Spleen (tissue), 11 donors: ENCODE measurements at regions not wholly inside any gene's neighbourhood (a gene's known extent, or its start where the extent isn't known, plus 50 kb on each side); places are given as distances from the start of the nearest gene placed in this dataset.

Source experiments
- DNase-seq: peaks from one replicate; pipeline ENCODE4 v3.0.0-alpha.2; 2020
- H3K27ac ChIP-seq, 8 donors: fragments of 200-600 bp; sonication (generic) in 7 of 8; 1 replicate in 4 of 8; 2 replicates in 4 of 8; pipeline versions ENCODE4 v1.5.0 to v1.8.0; 2016 to 2021; ENCODE audit warnings: inconsistent platforms in 4 of 8, mild to moderate bottlenecking in 4 of 8, moderate library complexity in 1 of 8
- H3K27me3 ChIP-seq, 7 donors: fragments of 200-600 bp; sonication (generic) in 6 of 7; replicated peaks in 1 of 7; 1 replicate in 4 of 7; 2 replicates in 3 of 7; pipeline versions ENCODE4 v1.5.0 to v1.8.0; 2016 to 2021; ENCODE audit warnings: inconsistent platforms in 3 of 7, mild to moderate bottlenecking in 1 of 7
- H3K36me3 ChIP-seq, 6 donors: fragments of 200-600 bp; sonication (generic) in 5 of 6; 1 replicate in 4 of 6; 2 replicates in 2 of 6; pipeline versions ENCODE4 v1.5.0 to v1.8.0; 2016 to 2021; ENCODE audit warnings: inconsistent platforms in 2 of 6
- H3K4me1 ChIP-seq, 6 donors: fragments of 200-600 bp; sonication (generic) in 5 of 6; 1 replicate in 3 of 6; 2 replicates in 3 of 6; pipeline versions ENCODE4 v1.5.0 to v1.8.0; 2016 to 2021; ENCODE audit warnings: inconsistent platforms in 3 of 6
- H3K4me3 ChIP-seq, 8 donors: fragments of 200-600 bp; sonication (generic) in 7 of 8; 1 replicate in 4 of 8; 2 replicates in 4 of 8; pipeline versions ENCODE4 v1.5.0 to v1.8.0; 2016 to 2021; ENCODE audit warnings: inconsistent platforms in 4 of 8, mild to moderate bottlenecking in 4 of 8, moderate library complexity in 2 of 8
- H3K9me3 ChIP-seq, 8 donors: fragments of 200-600 bp; sonication (generic) in 7 of 8; 1 replicate in 4 of 8; 2 replicates in 4 of 8; pipeline versions ENCODE4 v1.5.0 to v1.8.0; 2016 to 2021; ENCODE audit warnings: inconsistent platforms in 4 of 8
- CTCF ChIP-seq, 11 experiments: fragments of 200-600 bp in 7 of 11; fragments of 450-650 bp in 4 of 11; sonication (generic) in 4 of 11; IDR thresholded peaks in 8 of 11; conservative IDR thresholded peaks in 3 of 11; 1 replicate in 7 of 11; 2 replicates in 4 of 11; pipeline versions ENCODE4 v1.4.0 to v1.8.0; 2016 to 2021; ENCODE audit warnings: antibody characterized with exemption in 11 of 11, inconsistent platforms in 4 of 11, mild to moderate bottlenecking in 1 of 11
- POLR2A ChIP-seq, 3 donors: fragments of 450-650 bp; IDR thresholded peaks; one replicate each; pipeline ENCODE4 v1.5.1; 2017; ENCODE audit warnings: antibody characterized with exemption in 3 of 3, mild to moderate bottlenecking in 1 of 3
- POLR2AphosphoS5 ChIP-seq, 3 donors: sonication (generic); formaldehyde crosslinking; IDR thresholded peaks; one replicate each; pipeline ENCODE4 v1.5.1; 2017; ENCODE audit warnings: antibody characterized with exemption in 3 of 3
- WGBS, 5 donors: extraction: QIAGEN DNeasy Blood & Tissue Kit in 3 of 5; methylation state at CpG; one replicate each; pipeline versions ENCODE4 v1.1.5 to v1.1.7; 2013 to 2018; 5-methylcytosine and 5-hydroxymethylcytosine counted together
- intact Hi-C: fragments of 100-400 bp; cut with DNase I; formaldehyde crosslinking; loops from one replicate; pipeline ENCODE4 v1.15.0; 2023; ENCODE audit warnings: low total_unique reads
- donor health status: healthy with polysubstance abuse.
- donor health status: DM: no; HTN: no; CAD: no; lungs with moderate emphysema.
- donor health status: DM: no; HTN: no; CAD: no.
- donor health status: Bipolar disorder and iron deficiency.
- donor health status: healthy.
- donor health status: DM: no; HTN: no; CAD: no.
- donor health status: DM: yes; HTN: yes; CAD: no.

GRCh38 chr2:111657351-111657975 is 226.5 kb downstream of the ANAPC1 start:
- WGBS, 5 donors, result 90 to 96% (median 92%) methylated on average over 8 of the region's 8 CpGs
- Histone ChIP-seq H3K36me3 (no peaks in the 10 kb centered on the region), H3K27ac (no peak overlapping the region), H3K27me3 (no peaks in the 10 kb centered on the region), H3K4me1 (peaks cover 0 to 24% (median 3%) of the 10 kb centered on the region in 6 donors), H3K9me3 (no peaks in the 10 kb centered on the region), H3K4me3 (no peak overlapping the region)
- intact Hi-C loops, result no loop called here
- no peak for DNase-seq
- TF ChIP-seq POLR2AphosphoS5 (IDR thresholded peaks at IDR 0.05) (no peak), CTCF (IDR thresholded peaks at IDR 0.05 in 8 of 11, conservative IDR thresholded peaks at IDR 0.05 in 3 of 11) (no peak), POLR2A (IDR thresholded peaks at IDR 0.05) (no peak)

- 53 to 69% (median 64%) methylated on average over 10 to 13 of the region's 13 CpGs for WGBS, 5 donors
- Histone ChIP-seq H3K9me3 (no peaks in the 10 kb centered on the region), H3K36me3 (no peaks in the 10 kb centered on the region), H3K4me1 (peaks cover 0 to 31% (median 6%) of the 10 kb centered on the region in 6 donors), H3K4me3 (no peak overlapping the region), H3K27ac (peak overlapping the region in 3 of 8 donors; percentile 45 to 59 (median 59)), H3K27me3 (no peaks in the 10 kb centered on the region)
- TF ChIP-seq CTCF (IDR thresholded peaks at IDR 0.05 in 8 of 11, conservative IDR thresholded peaks at IDR 0.05 in 3 of 11), result no peak
- TF ChIP-seq POLR2A (IDR thresholded peaks at IDR 0.05), result no peak
- peak in 1 of 3 donors; percentile 24 for TF ChIP-seq POLR2AphosphoS5 (IDR thresholded peaks at IDR 0.05)
- DNase-seq, result no peak
- intact Hi-C loops, result no loop called here
Observed at GRCh38 chr2:111659361-111660333, 224.3 kb downstream of the ANAPC1 start.

GRCh38 chr2:111660811-111661210 is 223.2 kb downstream of the ANAPC1 start:
- Histone ChIP-seq H3K27me3 (no peaks in the 10 kb centered on the region), H3K4me3 (no peak overlapping the region), H3K9me3 (no peaks in the 10 kb centered on the region), H3K4me1 (peaks cover 0 to 31% (median 6%) of the 10 kb centered on the region in 6 donors), H3K27ac (no peak overlapping the region), H3K36me3 (no peaks in the 10 kb centered on the region)
- WGBS, 5 donors, result 92 to 97% (median 94%) methylated on average over 5 of the region's 5 CpGs
- intact Hi-C loops, result no loop called here
- TF ChIP-seq POLR2A (IDR thresholded peaks at IDR 0.05) (no peak), CTCF (IDR thresholded peaks at IDR 0.05 in 8 of 11, conservative IDR thresholded peaks at IDR 0.05 in 3 of 11) (no peak), POLR2AphosphoS5 (IDR thresholded peaks at IDR 0.05) (no peak)
- DNase-seq, result no peak
